CD4-positive, alpha-beta memory T cell (primary cell): ENCODE measurements at regions not wholly inside any gene's neighbourhood (a gene's known extent, or its start where the extent isn't known, plus 50 kb on each side); places are given as distances from the start of the nearest gene placed in this dataset.

Experiments
- CTCF ChIA-PET: fragments of 350-600 bp; sonication (Branson Sonifier 250); formaldehyde crosslinking; loops from one replicate; lab custom pipeline; 2021; ENCODE audit warnings: inconsistent platforms; ENCODE audit not compliant: partially characterized antibody; lab: Charles Lee
- POLR2A ChIA-PET: fragments of 350-600 bp; sonication (Branson Sonifier 250); formaldehyde crosslinking; loops from one replicate; lab custom pipeline; 2021; ENCODE audit not compliant: partially characterized antibody; lab: Charles Lee
- DNase-seq, 5 donors: peaks; one replicate each; pipeline versions ENCODE4 v3.0.0 to v3.0.0-alpha.2; 2020 to 2022; ENCODE audit warnings: mixed read lengths in 1 of 5
- H3K27ac ChIP-seq: one replicate; pipeline ENCODE4 v1.7.0; 2013; ENCODE audit warnings: low read depth, low read length
- H3K27me3 ChIP-seq: 2 replicates; pipeline ENCODE4 v1.7.0; 2013; ENCODE audit warnings: mild to moderate bottlenecking, low read length, moderate library complexity; ENCODE audit not compliant: insufficient read depth
- H3K36me3 ChIP-seq: 2 replicates; pipeline ENCODE4 v1.7.0; 2013; ENCODE audit warnings: mild to moderate bottlenecking, low read length, moderate library complexity; ENCODE audit not compliant: insufficient read depth
- H3K4me1 ChIP-seq: 2 replicates; pipeline ENCODE4 v1.7.0; 2013; ENCODE audit warnings: mild to moderate bottlenecking, low read length, moderate library complexity; ENCODE audit not compliant: insufficient read depth
- H3K4me3 ChIP-seq, 2 donors: one replicate each; pipeline ENCODE4 v1.7.0; 2013; ENCODE audit warnings: low read length in 2 of 2, mild to moderate bottlenecking in 1 of 2
- H3K9me3 ChIP-seq, 2 donors: one replicate each; pipeline ENCODE4 v1.7.0; 2013; ENCODE audit warnings: low read length in 2 of 2, control low read depth in 1 of 2; ENCODE audit not compliant: control insufficient read depth in 1 of 2
- H3K27ac Mint-ChIP-seq, 7 donors: one replicate each; pipeline ENCODE4 v1.8.0; 2020 to 2021; ENCODE audit warnings: mixed read lengths in 7 of 7, mild to moderate bottlenecking in 6 of 7, inconsistent platforms in 3 of 7, moderate library complexity in 3 of 7
- H3K27me3 Mint-ChIP-seq, 2 donors: one replicate each; pipeline ENCODE4 v1.8.0; 2020 to 2021; ENCODE audit warnings: mixed read lengths in 2 of 2
- H3K36me3 Mint-ChIP-seq, 2 donors: one replicate each; pipeline ENCODE4 v1.8.0; 2020 to 2021; ENCODE audit warnings: mixed read lengths in 2 of 2, inconsistent platforms in 1 of 2, mild to moderate bottlenecking in 1 of 2
- H3K4me1 Mint-ChIP-seq, 4 donors: one replicate each; pipeline ENCODE4 v1.8.0; 2020 to 2021; ENCODE audit warnings: mixed read lengths in 4 of 4, mild to moderate bottlenecking in 1 of 4
- H3K4me3 Mint-ChIP-seq, 8 donors: one replicate each; pipeline ENCODE4 v1.8.0; 2020 to 2021; ENCODE audit warnings: mixed read lengths in 8 of 8, mild to moderate bottlenecking in 7 of 8, moderate library complexity in 6 of 8, inconsistent platforms in 3 of 8
- H3K9me3 Mint-ChIP-seq, 8 donors: one replicate each; pipeline ENCODE4 v1.8.0; 2020 to 2021; ENCODE audit warnings: mixed read lengths in 8 of 8, mild to moderate bottlenecking in 5 of 8, inconsistent platforms in 3 of 8, moderate library complexity in 1 of 8
- intact Hi-C: fragments of 100-400 bp; cut with micrococcal nuclease; formaldehyde crosslinking; loops from one replicate; pipeline ENCODE4 v1.15.1; 2023

- H3K9me3 ChIP-seq, result no peaks in the 10 kb centered on the region
- no peak overlapping the region for H3K27ac ChIP-seq
- no peaks in the 10 kb centered on the region for H3K4me1 Mint-ChIP-seq
- no peak for DNase-seq
- H3K36me3 Mint-ChIP-seq, result no peaks in the 10 kb centered on the region
- H3K4me3 ChIP-seq, result no peak overlapping the region
- intact Hi-C loops, result no loop called here
- H3K4me1 ChIP-seq, result no peaks in the 10 kb centered on the region
- ChIA-PET POLR2A (no interaction called here), CTCF (no interaction called here)
- H3K27ac Mint-ChIP-seq, result no peak overlapping the region
- no peak overlapping the region for H3K4me3 Mint-ChIP-seq
- no peaks in the 10 kb centered on the region for H3K27me3 ChIP-seq
- peaks cover 2 to 3% of the 10 kb centered on the region in 2 donors for H3K27me3 Mint-ChIP-seq
- H3K9me3 Mint-ChIP-seq, result peaks cover 0 to 5% (median 2%) of the 10 kb centered on the region in 8 donors
- no peaks in the 10 kb centered on the region for H3K36me3 ChIP-seq
Observed at GRCh38 chr19:31694761-31695160, 345.5 kb upstream of the TSHZ3 start.

- CTCF ChIA-PET, result no interaction called here
- DNase-seq, result no peak
- intact Hi-C loops, result no loop called here
- POLR2A ChIA-PET, result no interaction called here
- Histone ChIP-seq H3K9me3 (no peaks in the 10 kb centered on the region), H3K4me1 (no peaks in the 10 kb centered on the region), H3K27me3 (no peaks in the 10 kb centered on the region), H3K36me3 (no peaks in the 10 kb centered on the region), H3K27ac (no peak overlapping the region), H3K4me3 (no peak overlapping the region)
- Mint-ChIP-seq H3K9me3 (peaks cover 2 to 21% (median 10%) of the 10 kb centered on the region in 8 donors), H3K27ac (no peak overlapping the region), H3K4me1 (no peaks in the 10 kb centered on the region), H3K27me3 (peaks cover 0 to 2% of the 10 kb centered on the region in 2 donors), H3K4me3 (no peak overlapping the region), H3K36me3 (no peaks in the 10 kb centered on the region)
Observed at GRCh38 chr19:31699421-31699820, 350.2 kb upstream of the TSHZ3 start.

GRCh38 chr19:31701146-31701545 lies 351.9 kb upstream of the TSHZ3 start:
- Mint-ChIP-seq H3K27me3 (peaks cover 0 to 3% of the 10 kb centered on the region in 2 donors), H3K27ac (no peak overlapping the region), H3K4me3 (no peak overlapping the region), H3K4me1 (no peaks in the 10 kb centered on the region), H3K36me3 (no peaks in the 10 kb centered on the region), H3K9me3 (peaks cover 4 to 21% (median 12%) of the 10 kb centered on the region in 8 donors)
- Histone ChIP-seq H3K36me3 (no peaks in the 10 kb centered on the region), H3K27me3 (no peaks in the 10 kb centered on the region), H3K4me3 (no peak overlapping the region), H3K9me3 (no peaks in the 10 kb centered on the region), H3K27ac (no peak overlapping the region), H3K4me1 (no peaks in the 10 kb centered on the region)
- peak in 1 of 5 donors; percentile 13 for DNase-seq
- CTCF ChIA-PET, result no interaction called here
- intact Hi-C loops, result no loop called here
- POLR2A ChIA-PET, result no interaction called here

GRCh38 chr19:31705656-31706055 lies 356.4 kb upstream of the TSHZ3 start:
- no peaks in the 10 kb centered on the region for H3K4me1 Mint-ChIP-seq
- no peaks in the 10 kb centered on the region for H3K9me3 ChIP-seq
- no peak overlapping the region for H3K27ac Mint-ChIP-seq
- H3K4me3 Mint-ChIP-seq, result no peak overlapping the region
- H3K27me3 ChIP-seq, result no peaks in the 10 kb centered on the region
- H3K4me1 ChIP-seq, result no peaks in the 10 kb centered on the region
- peak in 1 of 5 donors; percentile 7 for DNase-seq
- H3K27me3 Mint-ChIP-seq, result peaks cover 0 to 3% of the 10 kb centered on the region in 2 donors
- ChIA-PET POLR2A (no interaction called here), CTCF (no interaction called here)
- intact Hi-C loops, result no loop called here
- H3K27ac ChIP-seq, result no peak overlapping the region
- H3K36me3 ChIP-seq, result no peaks in the 10 kb centered on the region
- H3K4me3 ChIP-seq, result no peak overlapping the region
- H3K36me3 Mint-ChIP-seq, result no peaks in the 10 kb centered on the region
- peaks cover 4 to 21% (median 9%) of the 10 kb centered on the region in 8 donors for H3K9me3 Mint-ChIP-seq

- intact Hi-C loops, result no loop called here
- POLR2A ChIA-PET, result no interaction called here
Observed at GRCh38 chr19:31706131-31706530, 356.9 kb upstream of the TSHZ3 start.

GRCh38 chr19:31706691-31707620 lies 357.7 kb upstream of the TSHZ3 start:
- peaks cover 0 to 3% of the 10 kb centered on the region in 2 donors for H3K27me3 Mint-ChIP-seq
- ChIA-PET POLR2A (no interaction called here), CTCF (no interaction called here)
- Histone ChIP-seq H3K4me3 (no peak overlapping the region), H3K9me3 (no peaks in the 10 kb centered on the region), H3K27me3 (no peaks in the 10 kb centered on the region), H3K27ac (no peak overlapping the region), H3K36me3 (no peaks in the 10 kb centered on the region), H3K4me1 (no peaks in the 10 kb centered on the region)
- no peak overlapping the region for H3K27ac Mint-ChIP-seq
- H3K4me1 Mint-ChIP-seq, result no peaks in the 10 kb centered on the region
- H3K4me3 Mint-ChIP-seq, result no peak overlapping the region
- DNase-seq, result no peak
- intact Hi-C loops, result no loop called here
- H3K36me3 Mint-ChIP-seq, result no peaks in the 10 kb centered on the region
- peaks cover 3 to 20% (median 7%) of the 10 kb centered on the region in 8 donors for H3K9me3 Mint-ChIP-seq

More at GRCh38 chr19:31706131-31706530, 356.9 kb upstream of the TSHZ3 start:
- Mint-ChIP-seq H3K27ac (no peak overlapping the region), H3K4me3 (no peak overlapping the region), H3K9me3 (peaks cover 4 to 21% (median 9%) of the 10 kb centered on the region in 8 donors), H3K27me3 (peaks cover 0 to 3% of the 10 kb centered on the region in 2 donors), H3K4me1 (no peaks in the 10 kb centered on the region), H3K36me3 (no peaks in the 10 kb centered on the region)
- no peaks in the 10 kb centered on the region for H3K4me1 ChIP-seq
- no peak overlapping the region for H3K27ac ChIP-seq
- DNase-seq, result peak in 1 of 5 donors; percentile 19
- no peaks in the 10 kb centered on the region for H3K9me3 ChIP-seq
- no peaks in the 10 kb centered on the region for H3K36me3 ChIP-seq
- no peaks in the 10 kb centered on the region for H3K27me3 ChIP-seq
- no peak overlapping the region for H3K4me3 ChIP-seq
- CTCF ChIA-PET, result no interaction called here

GRCh38 chr19:31708520-31708919 lies 359.3 kb upstream of the TSHZ3 start:
- Mint-ChIP-seq H3K4me1 (no peaks in the 10 kb centered on the region), H3K4me3 (no peak overlapping the region), H3K36me3 (no peaks in the 10 kb centered on the region), H3K27ac (no peak overlapping the region), H3K27me3 (peaks cover 0 to 3% of the 10 kb centered on the region in 2 donors), H3K9me3 (peaks cover 0 to 5% (median 4%) of the 10 kb centered on the region in 8 donors)
- Histone ChIP-seq H3K27ac (no peak overlapping the region), H3K36me3 (no peaks in the 10 kb centered on the region), H3K27me3 (no peaks in the 10 kb centered on the region), H3K9me3 (peaks cover 0 to 1% of the 10 kb centered on the region in 2 donors), H3K4me1 (no peaks in the 10 kb centered on the region), H3K4me3 (no peak overlapping the region)
- intact Hi-C loops, result no loop called here
- CTCF ChIA-PET, result no interaction called here
- POLR2A ChIA-PET, result no interaction called here
- no peak for DNase-seq
